WTC11 (cell line): ENCODE measurements at regions not wholly inside any gene's neighbourhood (a gene's known extent, or its start where the extent isn't known, plus 50 kb on each side); places are given as distances from the start of the nearest gene placed in this dataset.

Source experiments
- ATAC-seq: fragments of 200-7000 bp; cut with Tn5 transposase; 2 replicates; pipeline ENCODE4 v1.10.0; 2021; ENCODE audit warnings: mild to moderate bottlenecking, moderate library complexity
- CTCF ChIA-PET: fragments of 300-600 bp; sonication (Branson Sonifier 250); formaldehyde crosslinking; loops from one replicate; lab custom pipeline; 2021; ENCODE audit warnings: antibody characterized with exemption; lab: Charles Lee
- POLR2A ChIA-PET: fragments of 350-600 bp; sonication (Branson Sonifier 250); formaldehyde crosslinking; loops from one replicate; lab custom pipeline; 2021; ENCODE audit warnings: antibody characterized with exemption; lab: Charles Lee
- DNase-seq: peaks from one replicate; pipeline ENCODE4 v3.0.0; 2021; ENCODE audit warnings: low spot score
- H3K27ac Mint-ChIP-seq: 2 replicates; pipeline ENCODE4 v1.8.0; 2021; ENCODE audit warnings: mixed read lengths
- H3K27me3 Mint-ChIP-seq: 2 replicates; pipeline ENCODE4 v1.8.0; 2021; ENCODE audit warnings: low read depth, mild to moderate bottlenecking, moderate library complexity, mixed read lengths
- H3K36me3 Mint-ChIP-seq: 2 replicates; pipeline ENCODE4 v1.8.0; 2021; ENCODE audit warnings: mixed read lengths
- H3K4me1 Mint-ChIP-seq: 2 replicates; pipeline ENCODE4 v1.8.0; 2022; ENCODE audit warnings: mixed read lengths
- H3K4me3 Mint-ChIP-seq: 2 replicates; pipeline ENCODE4 v1.8.0; 2021; ENCODE audit warnings: mild to moderate bottlenecking, moderate library complexity, mixed read lengths
- H3K9me3 Mint-ChIP-seq: 2 replicates; pipeline ENCODE4 v1.8.0; 2021; ENCODE audit warnings: mixed read lengths
- ATF3 ChIP-seq: sonication (generic); formaldehyde crosslinking; conservative IDR thresholded peaks from 2 replicates; pipeline ENCODE4 v1.8.1; 2022; ENCODE audit warnings: mild to moderate bottlenecking, missing genetic modification reagents
- ATF6 ChIP-seq: sonication (generic); formaldehyde crosslinking; IDR thresholded peaks from 2 replicates; pipeline ENCODE4 v1.8.1; 2023; ENCODE audit warnings: mild to moderate bottlenecking, missing genetic modification reagents
- ESRRA ChIP-seq: sonication (generic); formaldehyde crosslinking; IDR thresholded peaks from 2 replicates; pipeline ENCODE4 v1.8.1; 2022; ENCODE audit warnings: mild to moderate bottlenecking, missing genetic modification reagents, borderline replicate concordance
- ETV6 ChIP-seq: sonication (generic); formaldehyde crosslinking; IDR thresholded peaks from 2 replicates; pipeline ENCODE4 v1.8.1; 2022; ENCODE audit warnings: mild to moderate bottlenecking, missing genetic modification reagents
- FOXP4 ChIP-seq: sonication (generic); formaldehyde crosslinking; IDR thresholded peaks from 2 replicates; pipeline ENCODE4 v1.8.0; 2022; ENCODE audit warnings: mild to moderate bottlenecking, missing genetic modification reagents
- GTF2I ChIP-seq: fragments of 250-450 bp; sonication (Bioruptor Pico); conservative IDR thresholded peaks from 2 replicates; pipeline ENCODE4 v1.4.0; 2021; ENCODE audit warnings: mild to moderate bottlenecking
- HMGA2 ChIP-seq: fragments of 250-450 bp; sonication (Bioruptor Pico); IDR thresholded peaks from 2 replicates; pipeline ENCODE4 v1.4.0; 2021; ENCODE audit warnings: mild to moderate bottlenecking, moderate library complexity
- MXD4 ChIP-seq: fragments of 250-450 bp; sonication (Bioruptor Pico); IDR thresholded peaks from 2 replicates; pipeline ENCODE4 v1.8.0; 2021; ENCODE audit warnings: mild to moderate bottlenecking, moderate library complexity, borderline replicate concordance
- MYBL2 ChIP-seq: sonication (generic); formaldehyde crosslinking; IDR thresholded peaks from 2 replicates; pipeline ENCODE4 v1.8.1; 2023; ENCODE audit warnings: mild to moderate bottlenecking, moderate library complexity, missing genetic modification reagents
- RORB ChIP-seq: fragments of 250-450 bp; sonication (Bioruptor Pico); IDR thresholded peaks from 2 replicates; pipeline ENCODE4 v1.9.0; 2021; ENCODE audit warnings: mild to moderate bottlenecking
- TP53 ChIP-seq: sonication (generic); formaldehyde crosslinking; IDR thresholded peaks from 2 replicates; pipeline ENCODE4 v1.8.1; 2023; ENCODE audit warnings: mild to moderate bottlenecking, missing genetic modification reagents
- USF1 ChIP-seq: sonication (generic); formaldehyde crosslinking; IDR thresholded peaks from 2 replicates; pipeline ENCODE4 v1.8.0; 2022; ENCODE audit warnings: mild to moderate bottlenecking, missing genetic modification reagents
- ZBTB43 ChIP-seq: sonication (generic); formaldehyde crosslinking; IDR thresholded peaks from 2 replicates; pipeline ENCODE4 v1.8.1; 2023; ENCODE audit warnings: mild to moderate bottlenecking, missing genetic modification reagents
- ZNF232 ChIP-seq: sonication (generic); formaldehyde crosslinking; IDR thresholded peaks from 2 replicates; pipeline ENCODE4 v1.8.0; 2022; ENCODE audit warnings: mild to moderate bottlenecking, missing genetic modification reagents
- ZNF281 ChIP-seq: sonication (generic); formaldehyde crosslinking; IDR thresholded peaks from 2 replicates; pipeline ENCODE4 v1.8.0; 2023; ENCODE audit warnings: mild to moderate bottlenecking, missing genetic modification reagents
- ZNF317 ChIP-seq: sonication (generic); formaldehyde crosslinking; IDR thresholded peaks from 2 replicates; pipeline ENCODE4 v1.8.1; 2023; ENCODE audit warnings: low read depth, mild to moderate bottlenecking, moderate library complexity, missing genetic modification reagents, borderline replicate concordance

- TF ChIP-seq ZNF281 (CRISPR knock-in tag): no peak
Observed at GRCh38 chr1:4312024-4312423, 342.4 kb upstream of the AJAP1 start (continued).

- peaks cover 14% of the 10 kb centered on the region for H3K27me3 Mint-ChIP-seq
- H3K36me3 Mint-ChIP-seq: peaks cover 80% of the 10 kb centered on the region
- no peak overlapping the region for H3K4me3 Mint-ChIP-seq
- peaks cover 84% of the 10 kb centered on the region for H3K9me3 Mint-ChIP-seq
- CTCF ChIA-PET: no interaction called here
- H3K27ac Mint-ChIP-seq: no peak overlapping the region
- POLR2A ChIA-PET: no interaction called here
- no peak for DNase-seq
- TF ChIP-seq FOXP4 (CRISPR knock-in tag) (no peak), ESRRA (CRISPR knock-in tag) (no peak), TP53 (CRISPR knock-in tag) (no peak), MYBL2 (no peak), USF1 (CRISPR knock-in tag) (no peak), ZNF317 (CRISPR knock-in tag) (no peak), ATF6 (CRISPR knock-in tag) (no peak), GTF2I (CRISPR knock-in tag) (no peak), ZBTB43 (CRISPR knock-in tag) (no peak), ZNF281 (CRISPR knock-in tag) (no peak), HMGA2 (no peak), ZNF232 (no peak), ETV6 (CRISPR knock-in tag) (no peak), MXD4 (CRISPR knock-in tag) (no peak), RORB (CRISPR knock-in tag) (no peak), ATF3 (no peak)
- TF ChIP-seq, all 79 proteins: peak for 0
- H3K4me1 Mint-ChIP-seq: no peaks in the 10 kb centered on the region
- ATAC-seq: no peak
Observed at GRCh38 chr1:4315202-4315601, 339.2 kb upstream of the AJAP1 start.
